SK-N-SH (cell line): ENCODE measurements at regions not wholly inside any gene's neighbourhood (a gene's known extent, or its start where the extent isn't known, plus 50 kb on each side); places are given as distances from the start of the nearest gene placed in this dataset.

Experiments
- CTCF ChIA-PET: fragments of 300-600, 350-600 bp; formaldehyde crosslinking; extraction: SDS; loops from one replicate; lab custom pipeline; 2021; lab: Yijun Ruan, JAX
- POLR2A ChIA-PET: fragments of 350-600 bp; sonication (Branson Sonifier 250); formaldehyde crosslinking; extraction: SDS; loops from one replicate; lab custom pipeline; 2020; ENCODE audit warnings: antibody characterized with exemption, inconsistent platforms; lab: Yijun Ruan, JAX
- DNase-seq: peaks from one replicate; pipeline ENCODE4 v3.0.0; 2012
- H2AFZ ChIP-seq: fragments of 200-600 bp; sonication (generic); 2 replicates; pipeline ENCODE4 v1.8.1; 2016; ENCODE audit warnings: antibody characterized with exemption, mild to moderate bottlenecking, low read depth
- H3F3A ChIP-seq: fragments of 200-600 bp; sonication (generic); replicated peaks from 2 replicates; pipeline ENCODE3; 2016; ENCODE audit warnings: antibody characterized with exemption, mild to moderate bottlenecking; ENCODE audit not compliant: insufficient read depth
- H3K27ac ChIP-seq, 2 experiments: fragments of 200-500 bp in 1 of 2; fragments of 200-600 bp in 1 of 2; sonication (Bioruptor generic) in 1 of 2; sonication (generic), shearing (Covaris generic) in 1 of 2; 2 replicates each; pipeline versions ENCODE4 v1.5.1 to v1.6.1; 2014 to 2016; ENCODE audit warnings: low read depth in 2 of 2, inconsistent platforms in 1 of 2, low read length in 1 of 2, mild to moderate bottlenecking in 1 of 2, mixed read lengths in 1 of 2
- H3K27me3 ChIP-seq: fragments of 200-600 bp; sonication (generic), shearing (Covaris generic); 2 replicates; pipeline ENCODE4 v1.6.1; 2016; ENCODE audit warnings: mixed run types; ENCODE audit not compliant: insufficient read depth
- H3K36me3 ChIP-seq, 2 experiments: fragments of 200-500 bp in 1 of 2; fragments of 200-600 bp in 1 of 2; sonication (Bioruptor generic) in 1 of 2; sonication (generic) in 1 of 2; replicated peaks in 1 of 2; 2 replicates each; pipeline versions ENCODE3 to v1.5.1; 2014 to 2016; ENCODE audit warnings: low read length in 1 of 2, mild to moderate bottlenecking in 1 of 2; ENCODE audit not compliant: insufficient read depth in 2 of 2, control insufficient read depth in 1 of 2
- H3K4me1 ChIP-seq, 2 experiments: fragments of 200-500 bp in 1 of 2; fragments of 200-600 bp in 1 of 2; sonication (Bioruptor generic) in 1 of 2; sonication (generic), shearing (Covaris generic) in 1 of 2; 2 replicates each; pipeline versions ENCODE4 v1.5.1 to v1.6.1; 2014 to 2016; ENCODE audit warnings: low read depth in 1 of 2, low read length in 1 of 2, mixed run types in 1 of 2; ENCODE audit not compliant: insufficient read depth in 2 of 2, control insufficient read depth in 1 of 2
- H3K4me2 ChIP-seq: fragments of 200-600 bp; sonication (generic), shearing (Covaris generic); 2 replicates; pipeline ENCODE4 v1.6.1; 2017; ENCODE audit warnings: mixed run types
- H3K4me3 ChIP-seq, 2 experiments: fragments of 200-500 bp in 1 of 2; fragments of 200-600 bp in 1 of 2; sonication (Bioruptor generic) in 1 of 2; sonication (generic), shearing (Covaris generic) in 1 of 2; 2 replicates each; pipeline versions ENCODE4 v1.5.1 to v1.8.1; 2014 to 2016; ENCODE audit warnings: low read depth in 2 of 2, inconsistent platforms in 1 of 2, low read length in 1 of 2, mild to moderate bottlenecking in 1 of 2, mixed read lengths in 1 of 2, moderate library complexity in 1 of 2
- H3K79me2 ChIP-seq: fragments of 200-600 bp; sonication (generic); 2 replicates; pipeline ENCODE4 v1.8.1; 2017; ENCODE audit warnings: mild to moderate bottlenecking; ENCODE audit not compliant: insufficient read depth
- H3K9ac ChIP-seq: fragments of 200-600 bp; sonication (generic); 2 replicates; pipeline ENCODE4 v1.6.1; 2017; ENCODE audit warnings: mixed run types
- H3K9me2 ChIP-seq: fragments of 200-600 bp; sonication (generic); 2 replicates; pipeline ENCODE4 v1.6.1; 2017; ENCODE audit warnings: mixed run types
- H3K9me3 ChIP-seq: fragments of 200-600 bp; sonication (generic); 2 replicates; pipeline ENCODE4 v1.6.1; 2017; ENCODE audit warnings: mixed run types, mild to moderate bottlenecking, moderate library complexity
- H4K20me1 ChIP-seq: fragments of 200-600 bp; sonication (generic); 2 replicates; pipeline ENCODE4 v1.6.1; 2017; ENCODE audit warnings: mild to moderate bottlenecking, mixed run types; ENCODE audit not compliant: insufficient read depth
- CHD2 ChIP-seq: fragments of 150-350 bp; IDR thresholded peaks from 2 replicates; pipeline ENCODE4 v1.6.1; 2018; ENCODE audit warnings: low read length; ENCODE audit not compliant: partially characterized antibody
- ELF1 ChIP-seq: IDR thresholded peaks from 2 replicates; pipeline ENCODE4 v1.4.0; 2012
- EP300 ChIP-seq, 2 experiments: IDR thresholded peaks; 2 replicates each; pipeline versions ENCODE4 v1.4.0 to v1.6.1; 2012; ENCODE audit warnings: borderline replicate concordance in 1 of 2, low read depth in 1 of 2, low read length in 1 of 2
- EZH2phosphoT487 ChIP-seq: fragments of 200-600 bp; sonication (generic); IDR thresholded peaks from 2 replicates; pipeline ENCODE4 v1.6.1; 2017; ENCODE audit warnings: low read depth, mixed run types, mild to moderate bottlenecking, antibody characterized with exemption, moderate library complexity, borderline replicate concordance
- FOSL2 ChIP-seq: IDR thresholded peaks from 2 replicates; pipeline ENCODE4 v1.4.0; 2012; ENCODE audit warnings: low read depth, mild to moderate bottlenecking, moderate library complexity, borderline replicate concordance
- FOXM1 ChIP-seq: IDR thresholded peaks from 2 replicates; pipeline ENCODE4 v1.4.0; 2012; ENCODE audit warnings: low read depth, mild to moderate bottlenecking
- GABPA ChIP-seq: IDR thresholded peaks from 2 replicates; pipeline ENCODE4 v1.4.0; 2012; ENCODE audit warnings: low read depth, mild to moderate bottlenecking
- GATA2 ChIP-seq: sonication (generic); formaldehyde crosslinking; IDR thresholded peaks from 2 replicates; pipeline ENCODE4 v1.5.0; 2020; ENCODE audit warnings: mild to moderate bottlenecking, missing genetic modification reagents
- NRF1 ChIP-seq: IDR thresholded peaks from 2 replicates; pipeline ENCODE4 v1.6.1; 2012; ENCODE audit warnings: low read depth, mild to moderate bottlenecking, low read length
- POLR2AphosphoS5 ChIP-seq: IDR thresholded peaks from 2 replicates; pipeline ENCODE4 v1.6.1; 2012; ENCODE audit warnings: low read depth, low read length
- RAD21 ChIP-seq: IDR thresholded peaks from 2 replicates; pipeline ENCODE4 v1.6.1; 2012; ENCODE audit warnings: mild to moderate bottlenecking, low read length
- RCOR1 ChIP-seq: fragments of 150-350 bp; IDR thresholded peaks from 2 replicates; pipeline ENCODE4 v1.6.1; 2017; ENCODE audit warnings: antibody characterized with exemption, low read length
- RXRA ChIP-seq: IDR thresholded peaks from 2 replicates; pipeline ENCODE4 v1.4.0; 2012; ENCODE audit warnings: low read depth, mild to moderate bottlenecking, borderline replicate concordance
- SMC3 ChIP-seq: IDR thresholded peaks from 2 replicates; pipeline ENCODE4 v1.6.1; 2012; ENCODE audit warnings: low read depth, low read length, improper control_type of control experiment
- TCF12 ChIP-seq: IDR thresholded peaks from 2 replicates; pipeline ENCODE4 v1.4.0; 2012
- whole genome bisulfite sequencing: methylation state at CpG from one replicate; pipeline ENCODE4 v1.1.6; 2017; ENCODE audit warnings: low lambda C conversion rate; 5-methylcytosine and 5-hydroxymethylcytosine counted together
- TF ChIP-seq, protein P1 (sequence below): IDR thresholded peaks from 2 replicates; pipeline ENCODE4 v1.4.0; 2012; ENCODE audit warnings: low read depth, borderline replicate concordance
- TF ChIP-seq, protein P2 (sequence below): fragments of 150-350 bp; IDR thresholded peaks from 2 replicates; pipeline ENCODE4 v1.6.1; 2017; ENCODE audit warnings: antibody characterized with exemption, low read length, low read depth, borderline replicate concordance
- TF ChIP-seq, protein P3 (sequence below): IDR thresholded peaks from 2 replicates; pipeline ENCODE4 v1.6.1; 2012; ENCODE audit warnings: mild to moderate bottlenecking, low read depth, low read length, moderate library complexity

DNA sequence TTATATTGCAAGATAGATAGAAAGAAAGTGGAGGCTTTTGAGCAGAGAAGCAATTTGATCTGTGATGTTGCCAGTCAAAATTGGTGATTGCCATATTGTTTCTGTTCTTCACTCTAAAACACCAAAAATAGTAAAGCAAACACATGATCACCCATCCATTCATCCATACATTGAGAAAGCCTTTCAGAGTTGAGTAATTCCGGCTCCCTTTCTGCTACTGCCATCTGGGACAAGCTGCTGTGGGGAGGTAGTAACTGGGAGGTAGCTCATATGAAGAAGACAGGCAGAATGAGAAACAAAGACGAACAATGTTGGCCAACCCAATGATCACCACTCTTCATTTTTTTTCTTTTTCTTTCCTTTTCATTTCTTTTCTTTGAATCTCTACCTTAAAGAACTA is 51.1 kb upstream of the HBS1L start:
- Histone ChIP-seq H3K27me3 (no peaks in the 10 kb centered on the region), H3K4me3 (no peak overlapping the region), H3K9ac (no peak overlapping the region), H3K4me1 (peaks cover 0 to 5% of the 10 kb centered on the region in 2 experiments; a peak in 2 of 4 replicates), H4K20me1 (no peaks in the 10 kb centered on the region), H3K27ac (no peak overlapping the region), H2AFZ (no peak overlapping the region), H3K9me3 (no peaks in the 10 kb centered on the region), H3F3A (no peaks in the 10 kb centered on the region), H3K9me2 (no peaks in the 10 kb centered on the region), H3K36me3 (no peaks in the 10 kb centered on the region), H3K79me2 (no peaks in the 10 kb centered on the region), H3K4me2 (no peak overlapping the region)
- WGBS: 45% methylated on average over 2 of the region's 2 CpGs
- ChIA-PET CTCF (no interaction called here), POLR2A (no interaction called here)
- TF ChIP-seq NRF1 (no peak), FOSL2 (no peak), SMC3 (no peak), EP300 (IDR thresholded peaks at IDR 0.05; ENCODE audit: borderline replicate concordance in 1 of 2, low read depth in 1 of 2, low read length in 1 of 2) (no peak), GATA2 (no peak), TCF12 (no peak), CHD2 (no peak), RAD21 (no peak), POLR2AphosphoS5 (no peak), FOXM1 (no peak), EZH2phosphoT487 (no peak), RCOR1 (no peak), ELF1 (no peak), RXRA (no peak), GABPA (no peak)
- TF ChIP-seq, protein P1, sequence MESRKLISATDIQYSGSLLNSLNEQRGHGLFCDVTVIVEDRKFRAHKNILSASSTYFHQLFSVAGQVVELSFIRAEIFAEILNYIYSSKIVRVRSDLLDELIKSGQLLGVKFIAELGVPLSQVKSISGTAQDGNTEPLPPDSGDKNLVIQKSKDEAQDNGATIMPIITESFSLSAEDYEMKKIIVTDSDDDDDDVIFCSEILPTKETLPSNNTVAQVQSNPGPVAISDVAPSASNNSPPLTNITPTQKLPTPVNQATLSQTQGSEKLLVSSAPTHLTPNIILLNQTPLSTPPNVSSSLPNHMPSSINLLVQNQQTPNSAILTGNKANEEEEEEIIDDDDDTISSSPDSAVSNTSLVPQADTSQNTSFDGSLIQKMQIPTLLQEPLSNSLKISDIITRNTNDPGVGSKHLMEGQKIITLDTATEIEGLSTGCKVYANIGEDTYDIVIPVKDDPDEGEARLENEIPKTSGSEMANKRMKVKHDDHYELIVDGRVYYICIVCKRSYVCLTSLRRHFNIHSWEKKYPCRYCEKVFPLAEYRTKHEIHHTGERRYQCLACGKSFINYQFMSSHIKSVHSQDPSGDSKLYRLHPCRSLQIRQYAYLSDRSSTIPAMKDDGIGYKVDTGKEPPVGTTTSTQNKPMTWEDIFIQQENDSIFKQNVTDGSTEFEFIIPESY: no peak
- TF ChIP-seq, protein P2, sequence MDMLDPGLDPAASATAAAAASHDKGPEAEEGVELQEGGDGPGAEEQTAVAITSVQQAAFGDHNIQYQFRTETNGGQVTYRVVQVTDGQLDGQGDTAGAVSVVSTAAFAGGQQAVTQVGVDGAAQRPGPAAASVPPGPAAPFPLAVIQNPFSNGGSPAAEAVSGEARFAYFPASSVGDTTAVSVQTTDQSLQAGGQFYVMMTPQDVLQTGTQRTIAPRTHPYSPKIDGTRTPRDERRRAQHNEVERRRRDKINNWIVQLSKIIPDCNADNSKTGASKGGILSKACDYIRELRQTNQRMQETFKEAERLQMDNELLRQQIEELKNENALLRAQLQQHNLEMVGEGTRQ: no peak
- TF ChIP-seq, protein P3, sequence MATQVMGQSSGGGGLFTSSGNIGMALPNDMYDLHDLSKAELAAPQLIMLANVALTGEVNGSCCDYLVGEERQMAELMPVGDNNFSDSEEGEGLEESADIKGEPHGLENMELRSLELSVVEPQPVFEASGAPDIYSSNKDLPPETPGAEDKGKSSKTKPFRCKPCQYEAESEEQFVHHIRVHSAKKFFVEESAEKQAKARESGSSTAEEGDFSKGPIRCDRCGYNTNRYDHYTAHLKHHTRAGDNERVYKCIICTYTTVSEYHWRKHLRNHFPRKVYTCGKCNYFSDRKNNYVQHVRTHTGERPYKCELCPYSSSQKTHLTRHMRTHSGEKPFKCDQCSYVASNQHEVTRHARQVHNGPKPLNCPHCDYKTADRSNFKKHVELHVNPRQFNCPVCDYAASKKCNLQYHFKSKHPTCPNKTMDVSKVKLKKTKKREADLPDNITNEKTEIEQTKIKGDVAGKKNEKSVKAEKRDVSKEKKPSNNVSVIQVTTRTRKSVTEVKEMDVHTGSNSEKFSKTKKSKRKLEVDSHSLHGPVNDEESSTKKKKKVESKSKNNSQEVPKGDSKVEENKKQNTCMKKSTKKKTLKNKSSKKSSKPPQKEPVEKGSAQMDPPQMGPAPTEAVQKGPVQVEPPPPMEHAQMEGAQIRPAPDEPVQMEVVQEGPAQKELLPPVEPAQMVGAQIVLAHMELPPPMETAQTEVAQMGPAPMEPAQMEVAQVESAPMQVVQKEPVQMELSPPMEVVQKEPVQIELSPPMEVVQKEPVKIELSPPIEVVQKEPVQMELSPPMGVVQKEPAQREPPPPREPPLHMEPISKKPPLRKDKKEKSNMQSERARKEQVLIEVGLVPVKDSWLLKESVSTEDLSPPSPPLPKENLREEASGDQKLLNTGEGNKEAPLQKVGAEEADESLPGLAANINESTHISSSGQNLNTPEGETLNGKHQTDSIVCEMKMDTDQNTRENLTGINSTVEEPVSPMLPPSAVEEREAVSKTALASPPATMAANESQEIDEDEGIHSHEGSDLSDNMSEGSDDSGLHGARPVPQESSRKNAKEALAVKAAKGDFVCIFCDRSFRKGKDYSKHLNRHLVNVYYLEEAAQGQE: no peak
- no peak for DNase-seq
